GM18502 (cell line): ENCODE measurements at regions not wholly inside any gene's neighbourhood (a gene's known extent, or its start where the extent isn't known, plus 50 kb on each side); places are given as distances from the start of the nearest gene placed in this dataset.

Experiments used
- ATAC-seq: cut with Tn5 transposase; IDR thresholded peaks from one replicate; pipeline ENCODE4 v1.9.1; 2021; ENCODE audit warnings: mild to moderate bottlenecking; ENCODE audit not compliant: unreplicated experiment, poor library complexity

- no peak for ATAC-seq
Measured at GRCh38 chr1:163406772-163407171, 85.0 kb downstream of the NUF2 start.

DNA sequence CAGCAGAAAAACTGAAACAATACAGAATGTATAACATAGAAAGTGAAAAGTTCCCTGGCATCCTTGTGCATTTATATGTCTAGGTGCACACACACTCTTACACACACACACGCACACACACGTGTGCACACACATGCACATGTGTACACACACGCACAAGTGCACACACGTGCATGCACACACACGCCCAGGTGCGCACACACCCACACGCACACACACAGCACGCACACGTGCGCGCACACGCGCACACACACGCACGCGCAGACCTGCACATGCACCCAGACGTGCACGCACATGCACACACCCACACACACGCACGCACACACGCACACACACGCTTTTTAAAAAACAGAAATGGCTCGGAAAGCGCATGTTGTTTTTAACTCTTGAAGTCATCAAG lies 86.5 kb downstream of the NUF2 start:
- no peak for ATAC-seq

GRCh38 chr1:163410073-163410999 lies 88.6 kb downstream of the NUF2 start:
- no peak for ATAC-seq

GRCh38 chr1:163412221-163412620 lies 90.5 kb downstream of the NUF2 start:
- ATAC-seq: no peak

DNA sequence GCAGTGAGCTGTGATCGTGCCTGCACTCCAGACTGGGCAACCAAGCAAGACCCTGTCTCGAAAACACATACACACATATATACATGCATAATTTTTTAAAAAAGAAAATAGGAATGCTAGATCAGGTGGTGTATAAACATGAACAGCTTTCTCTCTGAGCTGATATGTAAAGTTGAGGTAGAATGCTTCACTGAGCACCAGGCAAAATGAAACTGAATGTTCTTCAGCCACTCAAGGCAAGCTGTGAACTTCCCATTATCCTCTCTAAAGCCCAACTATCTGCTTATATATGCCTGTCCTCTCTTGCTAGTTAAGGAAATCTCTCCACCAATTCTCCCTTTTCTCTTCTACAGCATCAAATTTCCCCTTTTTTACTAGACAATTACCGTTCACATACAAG lies 93.0 kb downstream of the NUF2 start:
- ATAC-seq: peak; percentile 98

GRCh38 chr1:163421701-163422100 lies 99.9 kb downstream of the NUF2 start:
- ATAC-seq: no peak

GRCh38 chr1:163422738-163423404 lies 101.1 kb downstream of the NUF2 start:
- no peak for ATAC-seq

GRCh38 chr1:163426505-163427251 lies 104.9 kb downstream of the NUF2 start:
- ATAC-seq: no peak

DNA sequence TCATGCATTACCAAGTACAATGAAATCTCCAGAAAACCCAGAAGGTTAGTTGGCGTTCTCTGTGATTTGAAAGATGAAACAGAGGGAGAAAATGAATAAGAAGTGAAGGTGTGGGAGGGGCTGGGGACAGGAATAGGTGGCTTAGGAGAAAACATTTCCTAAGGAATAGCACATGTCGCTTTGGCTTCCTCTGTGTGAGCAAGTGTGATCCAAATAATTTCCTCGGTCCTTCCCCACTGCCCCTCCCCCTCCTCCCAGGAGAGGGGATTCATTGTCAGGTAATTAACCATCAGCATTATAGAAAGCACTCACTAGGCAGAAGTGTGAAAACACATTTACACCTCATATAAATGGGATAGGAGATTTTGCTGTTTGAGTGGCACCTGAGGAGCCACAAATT lies 105.5 kb downstream of the NUF2 start:
- ATAC-seq: no peak

- ATAC-seq: no peak
Measured at GRCh38 chr1:163436140-163436812, 114.5 kb downstream of the NUF2 start.

- no peak for ATAC-seq
Measured at GRCh38 chr1:163439471-163439870, 117.7 kb downstream of the NUF2 start.

DNA sequence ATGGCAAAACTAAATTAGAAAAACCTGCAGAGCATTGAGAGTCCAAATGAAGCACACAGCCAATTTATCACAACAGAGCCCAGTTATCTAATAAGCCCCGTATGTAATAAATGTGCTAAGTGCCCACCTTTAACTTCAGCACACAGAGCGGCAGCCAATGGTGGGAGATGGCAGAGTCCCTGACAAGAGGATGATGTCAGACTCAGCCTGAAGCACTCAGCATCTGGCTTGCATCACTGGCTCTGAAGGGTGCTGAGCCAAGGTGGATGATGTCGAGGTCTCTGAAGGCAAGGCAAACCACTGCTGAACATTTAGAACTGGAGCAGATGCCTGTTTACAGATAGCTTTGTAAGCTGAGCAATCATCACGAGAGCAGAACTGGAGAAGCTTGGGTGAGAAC lies 118.3 kb downstream of the NUF2 start:
- no peak for ATAC-seq

DNA sequence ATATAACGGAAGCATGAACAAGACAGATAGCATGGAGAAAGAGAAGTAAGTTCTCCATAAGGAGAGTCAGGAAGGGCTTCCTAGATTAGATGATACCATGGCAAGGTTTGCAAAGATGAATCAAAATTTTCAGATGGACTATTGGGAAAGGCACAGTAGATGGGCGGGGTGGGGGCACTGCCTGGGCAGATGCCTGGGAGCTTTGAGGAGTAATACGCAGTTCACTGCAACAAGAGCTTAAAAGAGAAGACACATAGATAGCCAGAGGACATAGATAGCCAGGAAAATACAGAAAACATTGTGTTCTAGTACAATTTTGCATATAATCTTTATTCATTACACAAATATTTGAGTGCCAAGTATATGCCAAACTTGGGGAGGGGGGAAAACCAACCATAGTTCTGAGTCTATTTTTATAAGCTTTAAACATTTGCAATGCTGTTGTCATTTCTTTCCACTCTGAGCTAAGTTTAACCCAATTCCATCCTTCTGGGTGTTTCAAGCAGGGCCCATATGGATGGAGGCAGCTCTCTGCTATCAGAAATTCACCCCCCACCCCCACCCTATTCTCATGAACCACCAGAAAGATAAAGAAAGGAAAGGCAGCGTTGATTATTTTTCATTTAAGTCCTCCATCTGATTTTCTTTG lies 120.6 kb downstream of the NUF2 start:
- ATAC-seq: no peak

GRCh38 chr1:163442895-163443294 lies 121.1 kb downstream of the NUF2 start:
- ATAC-seq: no peak

DNA sequence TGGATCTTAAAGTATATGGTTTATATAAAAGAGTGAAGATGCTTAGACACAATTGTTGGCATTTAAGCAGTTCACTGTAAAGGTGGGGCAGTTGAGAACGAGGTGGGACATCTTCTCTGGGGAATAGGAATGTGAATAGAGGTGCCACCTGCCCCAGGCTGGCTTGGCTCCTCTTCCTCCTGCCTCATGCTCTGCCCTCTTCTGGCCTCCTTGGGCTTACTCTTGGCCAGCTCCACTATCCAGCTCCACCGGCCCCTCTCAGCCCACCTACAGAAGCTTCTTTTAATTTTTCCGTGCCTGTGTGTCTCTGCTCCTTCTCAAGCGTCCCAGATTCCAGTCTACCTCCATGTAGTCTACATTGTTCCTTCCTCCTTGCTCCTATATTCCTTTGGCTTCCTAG lies 122.1 kb downstream of the NUF2 start:
- ATAC-seq: no peak

DNA sequence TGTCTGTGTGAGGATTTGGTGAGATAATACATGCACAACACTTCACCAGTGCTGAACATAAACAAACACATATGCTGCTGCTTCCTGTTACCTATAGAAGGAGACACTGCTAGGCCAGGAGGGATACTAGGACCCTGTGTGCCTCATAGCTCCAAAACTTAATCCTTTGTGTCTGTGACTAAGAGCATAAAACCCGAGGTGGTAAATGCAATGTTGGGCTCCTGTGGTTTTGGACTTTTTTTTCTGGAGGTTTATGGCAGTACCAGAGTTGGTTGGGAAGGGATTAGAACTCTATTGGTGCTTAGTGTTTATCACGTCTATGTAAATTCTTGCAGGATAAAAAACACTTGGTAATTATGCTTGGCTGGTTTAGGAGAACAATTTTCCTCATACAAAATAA lies 122.9 kb downstream of the NUF2 start:
- ATAC-seq: no peak

DNA sequence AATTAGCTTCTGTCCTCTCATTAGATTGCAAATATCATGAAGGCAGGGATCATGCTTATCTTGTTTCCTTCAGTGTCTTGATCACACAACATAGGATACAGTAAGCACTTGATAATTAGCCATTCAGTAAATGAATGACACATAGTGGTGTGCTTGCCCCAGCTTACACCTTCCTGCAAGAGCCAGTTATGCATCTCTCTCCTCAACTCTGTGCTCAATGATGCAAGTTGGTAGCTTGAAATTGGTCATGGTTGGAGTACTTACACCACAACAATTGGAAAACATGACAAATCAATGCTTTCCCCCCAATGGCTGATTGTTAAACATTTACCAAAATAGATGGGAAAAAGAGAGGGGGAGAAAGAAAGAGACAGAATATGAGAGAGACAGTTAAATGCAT lies 129.2 kb downstream of the NUF2 start:
- no peak for ATAC-seq

DNA sequence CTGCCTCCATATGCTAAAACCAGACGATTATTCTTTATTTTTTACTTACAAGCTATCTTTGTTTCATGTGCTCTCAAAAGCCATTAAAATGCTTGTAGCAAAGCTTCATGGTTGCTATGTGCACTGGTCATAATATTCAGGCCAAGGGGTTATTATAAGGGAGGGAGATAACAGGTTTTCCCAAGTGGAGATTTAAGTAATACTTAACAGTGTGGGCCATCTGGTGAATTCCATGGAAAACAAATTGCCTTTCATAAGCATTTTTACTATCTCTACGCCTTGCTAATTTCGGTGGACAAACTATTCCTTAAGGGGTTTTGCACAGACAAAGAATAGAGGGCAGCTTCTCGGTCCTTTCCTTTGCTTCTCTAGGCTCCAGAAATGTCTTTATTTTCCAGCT lies 137.8 kb downstream of the NUF2 start:
- ATAC-seq: no peak

- no peak for ATAC-seq
Measured at GRCh38 chr1:163467289-163467688, 145.5 kb downstream of the NUF2 start.
